Prostate gland (tissue), 2 donors: ENCODE measurements at regions not wholly inside any gene's neighbourhood (a gene's known extent, or its start where the extent isn't known, plus 50 kb on each side); places are given as distances from the start of the nearest gene placed in this dataset.

ENCODE experiments used
- DNase-seq: peaks from one replicate; pipeline ENCODE4 v3.0.0-alpha.2; 2019; ENCODE audit warnings: low spot score
- H3K27ac ChIP-seq, 2 donors: fragments of 200-600 bp; sonication (generic); 2 replicates each; pipeline ENCODE4 v1.5.1; 2017 to 2019
- H3K27me3 ChIP-seq: fragments of 200-600 bp; sonication (generic); replicated peaks from 2 replicates; pipeline ENCODE4 v1.5.1; 2019; ENCODE audit not compliant: insufficient read depth
- H3K36me3 ChIP-seq, 2 donors: fragments of 200-600 bp; sonication (generic); 1 replicate in 1 of 2; 2 replicates in 1 of 2; pipeline versions ENCODE4 v1.5.1 to v1.8.1; 2017 to 2019
- H3K4me1 ChIP-seq: fragments of 200-600 bp; sonication (generic); replicated peaks from 2 replicates; pipeline ENCODE4 v1.5.1; 2019
- H3K4me3 ChIP-seq, 2 donors: fragments of 200-600 bp; sonication (generic); 2 replicates each; pipeline ENCODE4 v1.5.1; 2017 to 2019
- H3K9me3 ChIP-seq: fragments of 200-600 bp; sonication (generic); 2 replicates; pipeline ENCODE4 v1.5.1; 2017
- POLR2A ChIP-seq: fragments of 450-650 bp; IDR thresholded peaks from one replicate; pipeline ENCODE4 v1.6.1; 2016; ENCODE audit warnings: antibody characterized with exemption, mild to moderate bottlenecking
- POLR2AphosphoS5 ChIP-seq: sonication (generic); formaldehyde crosslinking; IDR thresholded peaks from one replicate; pipeline ENCODE4 v1.6.1; 2017; ENCODE audit warnings: antibody characterized with exemption
- WGBS: methylation state at CpG from one replicate; pipeline ENCODE4 v1.1.5; 2018; 5-methylcytosine and 5-hydroxymethylcytosine counted together
- intact Hi-C: fragments of 100-400 bp; cut with DNase I; formaldehyde crosslinking; loops from one replicate; pipeline ENCODE4 v1.14.2; 2022
- TF ChIP-seq, protein P1 (sequence below), 4 experiments: fragments of 200-600 bp in 2 of 4; fragments of 450-650 bp in 2 of 4; sonication (generic) in 2 of 4; IDR thresholded peaks; 1 replicate in 3 of 4; 2 replicates in 1 of 4; pipeline ENCODE4 v1.5.1; 2016 to 2019; ENCODE audit warnings: antibody characterized with exemption in 4 of 4, mild to moderate bottlenecking in 2 of 4, moderate library complexity in 2 of 4

DNA sequence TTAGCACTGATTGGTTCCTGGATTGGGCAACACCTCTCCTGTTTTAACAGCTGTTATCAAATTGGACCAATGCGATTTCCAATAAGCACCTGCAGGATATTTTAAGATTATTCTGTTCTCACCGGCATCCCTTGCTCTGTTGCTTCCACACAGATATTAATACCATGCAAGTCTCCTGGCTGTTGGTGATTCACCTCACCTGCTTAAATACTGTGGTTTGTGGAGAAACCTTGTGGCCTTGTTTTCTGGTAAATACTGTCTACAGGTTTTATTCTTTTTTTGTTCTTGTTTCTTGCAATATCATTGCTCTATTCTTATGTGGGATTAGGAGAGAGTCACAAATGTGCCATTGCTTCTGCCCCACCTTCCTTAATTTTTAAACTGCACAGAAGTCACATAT lies 448.1 kb upstream of the NXPH2 start:
- Histone ChIP-seq H3K27me3 (no peaks in the 10 kb centered on the region), H3K4me1 (no peaks in the 10 kb centered on the region), H3K36me3 (no peaks in the 10 kb centered on the region), H3K9me3 (no peaks in the 10 kb centered on the region), H3K27ac (no peak overlapping the region), H3K4me3 (no peak overlapping the region)
- WGBS, result 95% methylated on average over 2 of the region's 2 CpGs
- TF ChIP-seq POLR2AphosphoS5 (no peak), POLR2A (no peak)
- TF ChIP-seq, protein P1, sequence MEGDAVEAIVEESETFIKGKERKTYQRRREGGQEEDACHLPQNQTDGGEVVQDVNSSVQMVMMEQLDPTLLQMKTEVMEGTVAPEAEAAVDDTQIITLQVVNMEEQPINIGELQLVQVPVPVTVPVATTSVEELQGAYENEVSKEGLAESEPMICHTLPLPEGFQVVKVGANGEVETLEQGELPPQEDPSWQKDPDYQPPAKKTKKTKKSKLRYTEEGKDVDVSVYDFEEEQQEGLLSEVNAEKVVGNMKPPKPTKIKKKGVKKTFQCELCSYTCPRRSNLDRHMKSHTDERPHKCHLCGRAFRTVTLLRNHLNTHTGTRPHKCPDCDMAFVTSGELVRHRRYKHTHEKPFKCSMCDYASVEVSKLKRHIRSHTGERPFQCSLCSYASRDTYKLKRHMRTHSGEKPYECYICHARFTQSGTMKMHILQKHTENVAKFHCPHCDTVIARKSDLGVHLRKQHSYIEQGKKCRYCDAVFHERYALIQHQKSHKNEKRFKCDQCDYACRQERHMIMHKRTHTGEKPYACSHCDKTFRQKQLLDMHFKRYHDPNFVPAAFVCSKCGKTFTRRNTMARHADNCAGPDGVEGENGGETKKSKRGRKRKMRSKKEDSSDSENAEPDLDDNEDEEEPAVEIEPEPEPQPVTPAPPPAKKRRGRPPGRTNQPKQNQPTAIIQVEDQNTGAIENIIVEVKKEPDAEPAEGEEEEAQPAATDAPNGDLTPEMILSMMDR (IDR thresholded peaks at IDR 0.05), result no peak
- DNase-seq, result no peak
- intact Hi-C loops, result no loop called here

DNA sequence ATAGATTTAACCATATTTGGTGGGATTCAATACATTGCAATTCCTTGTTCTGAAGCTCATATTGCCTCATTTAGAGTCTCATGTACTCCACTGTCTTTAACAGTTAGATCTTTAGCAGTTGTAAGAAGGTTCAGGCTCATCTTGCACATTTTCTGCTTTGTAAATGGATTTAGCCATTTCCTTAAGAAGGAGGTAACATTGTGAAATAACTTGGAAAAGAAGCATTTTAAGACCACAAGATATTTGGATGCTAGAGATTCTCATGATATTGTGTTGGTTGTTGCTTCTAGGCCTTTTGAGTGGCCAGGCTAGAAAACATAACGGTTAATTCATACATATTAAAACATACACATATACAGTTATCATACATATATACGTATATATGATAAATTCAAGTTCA lies 445.8 kb upstream of the NXPH2 start:
- no peak for TF ChIP-seq POLR2AphosphoS5
- TF ChIP-seq, protein P1 (IDR thresholded peaks at IDR 0.05), result no peak
- TF ChIP-seq POLR2A, result no peak
- Histone ChIP-seq H3K36me3 (no peaks in the 10 kb centered on the region), H3K9me3 (no peaks in the 10 kb centered on the region), H3K27ac (no peak overlapping the region), H3K27me3 (no peaks in the 10 kb centered on the region), H3K4me1 (no peaks in the 10 kb centered on the region), H3K4me3 (no peak overlapping the region)
- intact Hi-C loops, result no loop called here
- 95% methylated on average over 2 of the region's 2 CpGs for WGBS
- DNase-seq, result no peak

DNA sequence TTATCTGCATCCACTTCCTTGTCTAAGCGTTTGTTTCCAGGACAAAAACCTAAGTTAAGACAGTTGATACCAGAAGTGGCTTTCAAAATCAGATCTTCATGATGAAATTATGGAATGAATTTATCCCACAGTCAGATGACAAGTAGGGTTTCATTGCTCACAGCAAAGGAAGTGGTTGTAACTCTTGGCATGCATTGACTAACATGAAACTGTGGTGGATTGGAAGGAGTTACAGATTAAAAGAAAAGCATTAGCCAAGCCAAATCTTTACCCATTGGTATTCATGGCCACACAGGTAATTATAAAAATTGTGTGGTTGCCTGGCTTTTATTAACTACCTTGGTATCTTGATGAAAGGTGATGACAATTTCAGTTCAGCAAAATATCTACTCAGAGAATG lies 438.0 kb upstream of the NXPH2 start:
- no peaks in the 10 kb centered on the region for H3K36me3 ChIP-seq
- H3K27ac ChIP-seq, result no peak overlapping the region
- H3K27me3 ChIP-seq, result no peaks in the 10 kb centered on the region
- H3K9me3 ChIP-seq, result no peaks in the 10 kb centered on the region
- no peak overlapping the region for H3K4me3 ChIP-seq
- 97% methylated on average over 1 of the region's 1 CpG for WGBS
- TF ChIP-seq, protein P1 (IDR thresholded peaks at IDR 0.05), result no peak
- TF ChIP-seq POLR2AphosphoS5, result no peak
- no peak for TF ChIP-seq POLR2A
- H3K4me1 ChIP-seq, result no peaks in the 10 kb centered on the region
- DNase-seq, result no peak
- intact Hi-C loops, result no loop called here

DNA sequence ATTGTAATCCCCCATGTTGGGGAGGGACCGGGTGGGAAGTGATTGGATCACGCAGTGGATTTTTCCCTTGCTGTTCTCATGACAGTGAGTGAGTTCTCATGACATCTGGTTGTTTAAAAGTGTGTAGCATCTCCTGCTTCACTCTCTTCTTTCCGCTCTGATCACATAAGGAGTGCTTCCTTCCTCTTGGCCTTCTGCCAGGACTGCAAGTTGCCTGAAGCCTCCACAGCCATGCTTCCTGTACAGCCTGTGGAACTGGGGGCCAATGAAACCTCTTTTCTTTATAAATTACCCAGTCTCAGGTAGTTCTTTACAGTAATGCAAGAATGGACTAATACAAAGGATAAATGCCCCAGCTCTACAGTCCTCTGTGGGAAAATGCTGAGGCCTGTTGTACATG lies 437.5 kb upstream of the NXPH2 start:
- no peak overlapping the region for H3K4me3 ChIP-seq
- WGBS, result 77% methylated on average over 3 of the region's 3 CpGs
- H3K9me3 ChIP-seq, result no peaks in the 10 kb centered on the region
- no peak for TF ChIP-seq POLR2AphosphoS5
- TF ChIP-seq, protein P1 (IDR thresholded peaks at IDR 0.05), result no peak
- no peak for TF ChIP-seq POLR2A
- no peak overlapping the region for H3K27ac ChIP-seq
- no peaks in the 10 kb centered on the region for H3K27me3 ChIP-seq
- no peak for DNase-seq
- H3K4me1 ChIP-seq, result no peaks in the 10 kb centered on the region
- H3K36me3 ChIP-seq, result no peaks in the 10 kb centered on the region
- intact Hi-C loops, result no loop called here

DNA sequence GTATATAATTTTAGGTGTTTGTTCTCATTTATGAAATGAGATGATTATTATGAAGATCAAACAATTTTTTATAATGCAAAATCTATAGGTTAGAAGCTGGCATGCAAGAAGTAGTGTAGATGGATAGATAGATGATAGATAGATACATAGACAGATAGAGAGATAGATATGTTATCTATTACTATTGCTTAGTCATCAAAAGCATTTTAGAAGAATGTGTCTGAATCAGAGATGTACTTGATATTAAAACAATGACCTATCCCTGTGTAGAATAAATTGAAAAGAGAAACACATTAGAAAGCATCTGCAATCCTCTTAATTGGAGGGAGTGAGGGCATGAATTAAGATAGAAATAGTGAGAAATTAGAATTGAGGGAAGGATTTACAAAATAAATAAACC lies 436.2 kb upstream of the NXPH2 start:
- Histone ChIP-seq H3K27me3 (no peaks in the 10 kb centered on the region), H3K4me1 (no peaks in the 10 kb centered on the region), H3K27ac (no peak overlapping the region), H3K4me3 (no peak overlapping the region), H3K9me3 (no peaks in the 10 kb centered on the region), H3K36me3 (no peaks in the 10 kb centered on the region)
- TF ChIP-seq POLR2A (no peak), POLR2AphosphoS5 (no peak)
- TF ChIP-seq, protein P1 (IDR thresholded peaks at IDR 0.05), result no peak
- DNase-seq, result no peak
- intact Hi-C loops, result no loop called here
